ENCODE measurements at regions not wholly inside any gene's neighbourhood (a gene's known extent, or its start where the extent isn't known, plus 50 kb on each side); places are given as distances from the start of the nearest gene placed in this dataset.

DNA sequence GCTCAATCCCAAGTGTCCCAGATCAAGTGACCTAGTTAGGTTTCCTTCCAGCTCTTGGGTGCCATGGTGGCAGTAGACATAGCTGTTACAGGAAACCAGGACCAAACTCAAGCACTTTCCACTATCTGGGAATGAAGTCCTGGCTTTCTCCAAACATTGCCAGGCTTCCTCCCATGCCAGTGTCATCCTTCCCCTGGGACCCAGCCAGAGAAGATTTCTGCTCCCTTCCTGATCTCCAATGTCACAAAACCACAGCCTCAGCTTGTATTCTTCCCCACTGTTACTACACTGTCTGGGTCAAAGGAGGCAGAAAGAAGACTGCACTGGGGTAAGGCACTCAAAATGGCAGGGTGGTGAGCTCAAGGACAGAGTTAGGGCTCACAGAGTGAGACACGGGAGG lies 347.1 kb downstream of the TNS1 start:
- no peak for DNase-seq (ENCODE audit: low read depth)

GRCh38 chr2:217654168-217654567 lies 348.6 kb downstream of the TNS1 start:
- no peak for DNase-seq (ENCODE audit: low read depth)

DNA sequence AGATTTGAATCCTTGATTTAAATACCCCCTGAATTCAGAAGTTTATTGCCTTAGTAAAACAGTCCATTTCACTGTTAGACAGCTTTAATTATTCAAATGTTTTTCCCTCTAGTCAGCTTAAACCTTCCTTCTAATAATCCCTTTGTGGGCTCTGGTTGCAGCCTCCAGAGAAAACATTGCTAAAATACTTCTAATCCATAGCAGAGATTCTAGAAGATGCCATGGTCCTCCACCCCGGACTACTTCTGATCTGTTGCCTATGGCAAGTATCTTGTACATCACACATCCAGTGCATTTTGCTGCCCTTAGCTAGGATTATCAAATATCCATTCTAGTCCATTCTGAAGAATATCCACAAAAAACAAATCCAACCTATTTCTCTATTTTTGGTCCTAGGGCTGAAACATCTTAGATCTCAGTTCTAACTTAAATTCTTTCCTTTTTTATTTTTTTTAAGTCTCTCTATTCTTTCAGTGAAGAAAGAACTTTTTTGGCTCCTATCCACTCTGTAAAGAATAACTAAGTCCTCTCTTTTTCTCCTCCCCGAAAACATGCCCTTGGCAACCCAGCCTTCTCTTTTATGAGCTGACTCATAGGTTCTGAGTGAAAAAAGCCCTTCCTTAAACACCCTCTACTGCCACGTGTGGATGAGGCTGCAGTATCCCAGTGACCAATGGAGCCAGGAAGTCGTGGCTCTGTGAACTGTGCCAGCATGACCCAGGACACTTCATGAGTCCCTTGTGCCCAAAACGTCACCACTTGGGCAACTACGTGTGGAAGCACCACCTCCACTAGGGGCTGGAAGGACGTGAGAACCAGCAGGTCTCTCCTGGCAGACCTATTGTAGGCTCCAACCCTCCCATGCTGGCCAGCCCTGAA lies 349.8 kb downstream of the TNS1 start:
- peak; percentile 57 for DNase-seq (ENCODE audit: low read depth)

- DNase-seq (ENCODE audit: low read depth) = no peak
Measured at GRCh38 chr2:217650716-217651360, 352.0 kb downstream of the TNS1 start.

- DNase-seq (ENCODE audit: low read depth) = no peak
Measured at GRCh38 chr2:217650229-217650628, 352.6 kb downstream of the TNS1 start.

- no peak for DNase-seq (ENCODE audit: low read depth)
Measured at GRCh38 chr2:217647925-217648324, 354.9 kb downstream of the TNS1 start.

DNA sequence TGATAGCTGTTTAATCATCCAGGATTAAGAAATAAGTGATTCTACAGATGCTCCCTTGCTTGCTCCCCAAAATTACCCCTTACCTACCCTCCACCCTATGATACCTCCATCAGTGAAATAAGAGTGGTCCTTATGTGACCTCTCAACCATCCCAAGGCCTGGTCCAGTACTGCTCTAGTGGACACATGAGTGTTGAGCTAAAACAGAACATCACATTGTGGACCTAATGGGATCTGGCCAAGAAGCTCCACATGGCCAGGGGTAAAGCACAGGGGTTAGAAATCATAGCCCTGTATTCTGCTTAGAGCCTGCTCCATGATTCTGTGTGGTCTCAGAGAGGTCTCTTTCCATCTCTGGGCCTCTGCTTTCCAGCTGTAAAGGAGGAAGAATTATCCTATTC lies 355.6 kb downstream of the TNS1 start:
- DNase-seq (ENCODE audit: low read depth) = no peak

DNA sequence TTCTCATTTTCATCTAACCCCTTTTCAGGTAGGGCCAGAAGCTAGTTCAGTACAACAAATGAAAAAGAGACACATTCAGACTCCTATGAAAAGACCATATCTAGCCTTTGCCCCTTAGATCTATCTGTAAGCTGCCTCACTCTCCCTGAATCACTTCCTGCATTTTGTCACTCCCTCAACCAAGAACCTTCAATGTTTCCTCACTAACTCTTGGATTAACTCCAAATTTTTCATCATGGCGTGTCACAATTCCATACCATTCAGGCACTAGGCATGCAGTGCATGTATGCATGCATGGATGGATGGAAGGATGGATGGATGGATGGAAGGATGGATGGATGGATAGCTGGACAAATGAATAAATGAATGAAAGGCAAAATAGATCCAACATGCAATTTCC lies 356.9 kb downstream of the TNS1 start:
- DNase-seq (ENCODE audit: low read depth) = no peak

DNA sequence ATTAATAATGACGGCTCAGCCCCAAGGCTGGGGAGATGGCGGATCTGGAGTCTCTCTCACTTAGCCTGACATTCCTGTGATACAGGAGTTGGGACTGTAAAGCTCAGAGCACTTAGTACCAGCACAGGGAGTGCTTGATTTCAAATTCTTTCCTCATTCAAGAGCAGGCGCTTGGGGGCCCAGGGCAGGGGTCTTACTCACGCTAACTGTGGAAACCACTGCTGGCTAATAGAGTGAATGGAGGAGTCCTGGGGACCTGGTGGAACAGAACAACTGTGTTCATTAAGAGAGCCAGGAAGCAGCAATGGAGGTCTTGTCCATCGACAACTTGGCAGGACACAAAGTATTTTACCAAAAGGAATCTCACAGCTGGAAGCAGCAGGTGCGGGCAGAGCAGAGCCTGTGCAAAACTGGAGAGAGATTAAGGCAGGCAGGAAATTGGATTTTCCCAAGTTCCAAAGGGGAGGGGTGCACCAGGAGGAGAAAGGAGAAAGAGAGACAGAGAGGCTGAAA lies 358.9 kb downstream of the TNS1 start:
- no peak for DNase-seq (ENCODE audit: low read depth)

GRCh38 chr2:217642944-217643343 lies 359.9 kb downstream of the TNS1 start:
- no peak for DNase-seq (ENCODE audit: low read depth)

- no peak for DNase-seq (ENCODE audit: low read depth)
Measured at GRCh38 chr2:217641960-217642359, 360.8 kb downstream of the TNS1 start.

- no peak for DNase-seq (ENCODE audit: low read depth)
Measured at GRCh38 chr2:217639481-217639880, 363.3 kb downstream of the TNS1 start.

DNA sequence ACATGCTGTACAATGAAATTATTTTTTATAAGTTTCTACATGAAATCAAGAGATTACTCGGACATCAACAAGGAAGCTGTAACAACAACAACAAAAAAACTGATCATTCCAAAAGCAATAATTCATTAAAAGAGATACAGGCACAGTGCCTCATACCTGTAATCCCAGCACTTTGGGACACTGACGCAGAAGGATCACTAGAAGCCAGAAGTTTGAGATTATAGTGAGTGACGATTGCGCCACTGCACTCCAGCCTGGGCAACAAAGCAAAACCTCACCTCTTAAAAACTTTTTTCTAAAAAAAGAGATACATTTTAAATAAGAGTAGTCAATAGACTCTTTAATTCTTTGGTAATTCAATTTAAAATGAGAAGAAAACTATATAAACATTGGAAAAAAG lies 364.3 kb downstream of the TNS1 start:
- no peak for DNase-seq (ENCODE audit: low read depth)

GRCh38 chr2:217638031-217638430 lies 364.8 kb downstream of the TNS1 start:
- no peak for DNase-seq (ENCODE audit: low read depth)

DNA sequence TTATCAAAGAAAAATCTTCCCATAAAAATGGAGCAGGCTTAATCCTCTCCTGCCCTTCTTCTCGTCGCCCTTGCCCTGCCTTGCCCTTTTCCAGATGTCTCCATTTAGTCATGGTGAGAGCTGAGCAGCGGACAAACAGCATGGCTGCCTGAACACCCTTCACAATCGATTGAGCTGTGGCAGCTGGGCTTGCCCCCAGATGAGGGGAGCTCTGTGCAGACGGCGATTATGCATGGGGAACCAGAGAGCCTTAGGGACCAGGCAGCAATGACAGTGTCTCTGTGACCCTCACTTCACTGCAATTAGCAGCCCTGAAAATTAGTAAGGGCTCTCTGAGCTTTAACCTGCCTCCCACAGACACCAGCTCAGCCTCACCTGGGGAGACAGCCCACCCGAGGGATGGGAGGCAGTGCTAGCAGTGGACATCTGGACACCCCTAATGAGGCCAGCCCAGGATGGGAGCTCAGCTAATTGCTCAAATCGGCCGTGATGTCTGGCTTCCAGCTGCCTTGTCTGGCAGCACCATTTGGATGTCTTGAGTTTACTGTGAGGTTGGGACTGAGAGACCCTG lies 365.7 kb downstream of the TNS1 start:
- no peak for DNase-seq (ENCODE audit: low read depth)

DNA sequence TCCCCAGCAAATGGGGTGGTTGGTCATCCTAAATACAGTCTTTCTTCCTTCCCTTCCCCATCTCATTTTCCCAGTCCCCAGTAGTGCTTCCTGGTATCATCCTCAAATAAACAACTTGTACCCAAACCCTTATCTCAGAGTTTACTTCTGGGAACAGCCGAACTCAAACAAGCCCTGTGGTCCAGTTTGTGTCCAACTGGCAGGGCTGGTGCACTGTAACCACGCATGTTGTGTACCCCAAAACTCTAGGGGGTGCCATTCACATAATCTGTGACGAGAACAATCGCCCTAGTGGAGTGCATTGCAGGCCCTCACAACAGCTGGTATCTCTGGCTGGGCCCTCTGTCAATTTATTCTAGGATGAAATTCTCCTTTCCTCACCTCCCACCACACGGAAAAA lies 366.2 kb downstream of the TNS1 start:
- DNase-seq (ENCODE audit: low read depth) = no peak

DNA sequence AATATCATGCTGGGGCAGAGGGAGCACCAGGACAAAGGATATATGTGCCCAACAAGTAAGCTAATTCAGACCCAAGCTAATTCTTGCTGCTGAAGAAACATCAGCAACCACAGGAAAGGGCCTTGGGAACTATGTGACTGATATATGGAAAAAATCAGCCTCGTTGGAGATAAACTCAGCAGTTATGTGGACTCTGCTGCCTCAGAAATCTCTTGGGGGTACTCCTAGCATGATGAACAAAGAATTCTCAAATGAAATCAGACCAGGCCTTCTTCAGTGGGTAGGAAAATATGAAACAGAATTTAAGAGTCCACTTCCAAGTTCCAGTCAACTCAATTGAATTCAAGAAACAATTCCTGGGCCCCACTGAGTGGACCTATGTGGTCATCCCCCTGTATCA lies 367.9 kb downstream of the TNS1 start:
- DNase-seq (ENCODE audit: low read depth) = no peak

GRCh38 chr2:217632043-217632442 lies 370.8 kb downstream of the TNS1 start:
- DNase-seq (ENCODE audit: low read depth) = no peak

DNA sequence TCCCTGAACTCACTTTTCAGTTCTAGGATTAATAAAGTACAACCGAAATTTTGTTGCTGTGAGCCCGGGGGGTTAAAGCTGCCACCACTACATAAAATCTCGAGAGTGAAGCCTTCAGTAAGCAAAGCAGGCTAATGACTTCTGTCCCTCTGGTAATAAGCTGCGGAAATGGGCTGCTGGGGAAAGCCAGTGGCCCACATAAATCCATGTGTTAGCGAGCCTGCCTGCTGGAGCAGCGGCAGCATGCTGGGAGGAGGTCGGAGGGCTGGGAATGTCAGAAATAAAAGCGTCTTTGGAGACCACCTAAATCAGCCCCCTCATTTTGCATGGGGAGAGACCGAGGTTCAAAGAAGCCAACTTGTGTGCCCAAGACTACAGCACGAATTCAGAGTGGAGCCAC lies 371.7 kb downstream of the TNS1 start:
- no peak for DNase-seq (ENCODE audit: low read depth)

- DNase-seq (ENCODE audit: low read depth) = no peak
Measured at GRCh38 chr2:217629347-217629746, 373.4 kb downstream of the TNS1 start.

- no peak for DNase-seq (ENCODE audit: low read depth)
Measured at GRCh38 chr2:217628061-217628460, 374.7 kb downstream of the TNS1 start.

- DNase-seq (ENCODE audit: low read depth) = no peak
Measured at GRCh38 chr2:217626926-217627325, 375.9 kb downstream of the TNS1 start.

DNA sequence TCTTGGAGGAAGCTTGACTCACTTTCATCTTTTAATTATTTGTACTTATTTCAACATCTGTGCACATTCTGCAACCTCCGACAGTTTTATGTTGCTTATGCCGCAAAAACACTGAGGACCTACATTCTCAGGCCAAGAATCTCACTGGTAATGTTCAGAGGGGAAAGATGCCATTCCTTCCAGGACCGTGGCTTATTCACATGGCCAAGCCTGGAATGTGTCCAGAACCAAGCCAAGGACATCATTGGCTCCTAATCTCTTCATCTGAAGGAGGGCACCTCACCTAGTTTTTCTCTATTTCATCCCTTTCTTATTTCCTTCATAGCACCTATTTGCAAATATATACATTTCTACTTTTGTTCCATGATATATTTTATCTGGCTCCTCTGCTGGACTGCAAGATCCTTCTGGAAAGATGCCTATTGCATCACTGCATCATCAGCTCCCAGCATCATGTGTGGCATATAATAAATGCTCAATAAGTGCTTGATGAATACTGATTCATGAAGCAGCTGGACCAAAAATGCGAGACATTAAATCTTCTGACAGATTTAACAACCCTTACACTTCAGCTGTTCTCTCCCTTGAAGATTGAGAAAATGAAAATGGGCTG lies 377.1 kb downstream of the TNS1 start:
- DNase-seq (ENCODE audit: low read depth) = no peak
